GM19043 (cell line): ENCODE measurements at regions not wholly inside any gene's neighbourhood (a gene's known extent, or its start where the extent isn't known, plus 50 kb on each side); places are given as distances from the start of the nearest gene placed in this dataset.

Experiments used
- ATAC-seq: cut with Tn5 transposase; IDR thresholded peaks from one replicate; pipeline ENCODE4 v1.9.1; 2021; ENCODE audit warnings: low read depth; ENCODE audit not compliant: unreplicated experiment

- no peak for ATAC-seq
Observed at GRCh38 chr1:116230712-116231111, 119.5 kb downstream of the MAB21L3 start.

- no peak for ATAC-seq
Observed at GRCh38 chr1:116231752-116232151, 120.6 kb downstream of the MAB21L3 start.

- ATAC-seq, result no peak
Observed at GRCh38 chr1:116232989-116233514, 121.9 kb downstream of the MAB21L3 start.

GRCh38 chr1:116234429-116234828 lies 123.2 kb downstream of the MAB21L3 start:
- ATAC-seq, result no peak

GRCh38 chr1:116239916-116240315 lies 128.7 kb downstream of the MAB21L3 start:
- no peak for ATAC-seq

GRCh38 chr1:116242741-116243140 lies 130.3 kb upstream of the ATP1A1 start:
- ATAC-seq, result no peak

GRCh38 chr1:116243333-116244054 lies 129.6 kb upstream of the ATP1A1 start:
- ATAC-seq, result no peak

- ATAC-seq, result no peak
Observed at GRCh38 chr1:116246174-116246573, 126.9 kb upstream of the ATP1A1 start.

GRCh38 chr1:116252271-116252670 lies 120.8 kb upstream of the ATP1A1 start:
- no peak for ATAC-seq

GRCh38 chr1:116252785-116253184 lies 120.3 kb upstream of the ATP1A1 start:
- no peak for ATAC-seq

GRCh38 chr1:116253566-116254382 lies 119.3 kb upstream of the ATP1A1 start:
- ATAC-seq, result no peak

- ATAC-seq, result no peak
Observed at GRCh38 chr1:116254776-116255175, 118.3 kb upstream of the ATP1A1 start.

- no peak for ATAC-seq
Observed at GRCh38 chr1:116255486-116256285, 117.4 kb upstream of the ATP1A1 start.

- ATAC-seq, result no peak
Observed at GRCh38 chr1:116256286-116256649, 116.8 kb upstream of the ATP1A1 start.

- ATAC-seq, result no peak
Observed at GRCh38 chr1:116256875-116257274, 116.2 kb upstream of the ATP1A1 start.

- ATAC-seq, result no peak
Observed at GRCh38 chr1:116257341-116257767, 115.7 kb upstream of the ATP1A1 start.

GRCh38 chr1:116257836-116258235 lies 115.2 kb upstream of the ATP1A1 start:
- no peak for ATAC-seq

- no peak for ATAC-seq
Observed at GRCh38 chr1:116258668-116259419, 114.2 kb upstream of the ATP1A1 start.

- ATAC-seq, result no peak
Observed at GRCh38 chr1:116259663-116260062, 113.4 kb upstream of the ATP1A1 start.

- ATAC-seq, result no peak
Observed at GRCh38 chr1:116260115-116260514, 112.9 kb upstream of the ATP1A1 start.
